Activated CD8-positive, alpha-beta memory T cell treated with anti-CD3 and anti-CD28 coated beads for 24 hours (primary cell): ENCODE measurements at regions not wholly inside any gene's neighbourhood (a gene's known extent, or its start where the extent isn't known, plus 50 kb on each side); places are given as distances from the start of the nearest gene placed in this dataset.
"Not testable (repeated sequence)": the region's sequence is repeated elsewhere in the genome, so short reads cannot be mapped to it uniquely, and the experiment has no call there.

Source experiments
- DNase-seq: peaks from one replicate; pipeline ENCODE4 v3.0.0-alpha.2; 2020

- no peak for DNase-seq
Measured at GRCh38 chr5:124538931-124539330, 207.5 kb downstream of the ZNF608 start.

DNA sequence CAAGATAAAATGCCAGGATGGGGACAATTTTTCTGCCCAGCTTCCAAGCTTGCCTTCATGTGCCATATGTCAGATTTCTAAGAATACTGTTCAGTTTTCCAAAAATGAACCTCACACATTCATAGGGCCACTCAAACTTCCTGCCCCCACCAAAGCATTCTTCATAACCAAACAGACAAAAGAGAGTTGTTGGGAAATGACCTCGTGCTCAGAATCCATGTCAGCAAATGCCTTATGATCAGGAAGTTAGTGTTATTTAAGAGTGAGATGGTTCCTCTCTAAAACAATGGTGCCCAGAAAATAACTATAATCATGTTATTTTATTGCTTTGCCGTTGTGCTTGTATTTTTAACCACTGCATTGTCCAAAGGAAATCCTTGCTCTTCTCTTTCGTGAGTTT, 208.2 kb downstream of the ZNF608 start:
- DNase-seq: no peak

DNA sequence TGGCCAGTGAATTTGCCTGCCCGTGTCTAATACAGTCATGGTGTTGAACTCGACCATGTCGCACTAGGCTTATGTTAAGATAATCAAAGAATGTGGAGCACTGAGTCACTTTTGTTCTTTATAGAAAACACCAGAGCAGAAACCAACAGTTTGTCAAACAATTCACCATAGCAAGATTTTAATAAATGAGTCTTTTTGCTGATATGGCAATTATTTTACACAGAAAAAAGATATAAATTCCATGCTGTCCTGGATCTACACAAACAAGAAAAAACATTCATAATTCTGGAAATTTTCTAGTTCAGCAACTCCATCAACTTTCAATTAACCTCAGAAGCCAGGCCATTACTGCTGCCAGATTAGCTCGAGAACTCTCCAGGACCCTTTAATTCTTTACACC, 208.9 kb downstream of the ZNF608 start:
- DNase-seq: no peak

GRCh38 chr5:124537107-124537506, 209.3 kb downstream of the ZNF608 start:
- no peak for DNase-seq

DNA sequence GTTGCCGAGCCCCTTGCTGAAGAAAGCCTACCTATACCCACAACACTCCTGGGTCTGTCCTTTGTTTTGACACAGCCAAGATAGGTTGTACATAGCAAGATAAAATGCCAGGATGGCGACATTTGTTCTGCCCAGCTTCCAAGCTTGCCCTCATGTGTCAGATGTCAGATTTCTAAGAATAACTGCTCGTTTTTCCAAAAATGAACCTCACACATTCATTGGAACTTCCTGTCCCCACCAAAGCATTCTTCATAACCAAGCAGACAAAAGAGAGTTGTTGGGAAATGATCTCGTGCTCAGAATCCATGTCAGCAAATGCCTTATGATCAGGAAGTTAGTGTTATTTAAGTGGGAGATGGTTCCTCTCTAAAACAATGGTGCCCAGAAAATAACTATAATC, 210.1 kb downstream of the ZNF608 start:
- DNase-seq: no peak

DNA sequence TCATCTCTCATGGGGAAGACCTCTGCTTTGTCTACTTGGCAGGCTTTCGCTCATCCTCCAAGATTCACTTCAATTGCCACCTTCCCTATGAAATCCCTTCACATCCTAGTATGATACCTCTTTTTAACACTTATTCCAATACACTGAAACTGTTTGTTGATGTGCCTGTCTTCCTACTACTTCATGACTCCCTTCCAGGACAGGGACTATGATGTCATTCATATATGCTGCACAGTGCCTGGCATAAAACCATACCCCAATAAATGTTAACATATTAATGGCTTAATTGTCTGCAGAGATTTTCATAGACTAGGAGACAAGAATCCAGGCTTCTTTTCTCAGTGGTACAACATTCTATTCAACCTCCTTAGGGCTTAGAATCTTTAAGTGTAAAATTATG, 215.5 kb downstream of the ZNF608 start:
- DNase-seq: no peak

- DNase-seq: no peak
Measured at GRCh38 chr5:124528838-124529237, 217.6 kb downstream of the ZNF608 start.

- DNase-seq: no peak
Measured at GRCh38 chr5:124527220-124527991, 219.0 kb downstream of the ZNF608 start.

DNA sequence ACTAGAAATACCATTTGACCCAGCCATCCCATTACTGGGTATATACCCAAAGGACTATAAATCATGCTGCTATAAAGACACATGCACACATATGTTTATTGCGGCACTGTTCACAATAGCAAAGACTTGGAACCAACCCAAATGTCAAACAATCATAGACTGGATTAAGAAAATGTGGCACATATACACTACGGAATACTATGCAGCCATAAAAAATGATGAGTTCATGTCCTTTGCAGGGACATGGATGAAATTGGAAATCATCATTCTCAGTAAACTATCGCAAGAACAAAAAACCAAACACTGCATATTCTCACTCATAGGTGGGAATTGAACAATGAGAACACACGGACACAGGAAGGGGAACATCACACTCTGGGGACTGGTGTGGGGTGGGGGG, 220.4 kb downstream of the ZNF608 start:
- not testable (repeated sequence) for DNase-seq

DNA sequence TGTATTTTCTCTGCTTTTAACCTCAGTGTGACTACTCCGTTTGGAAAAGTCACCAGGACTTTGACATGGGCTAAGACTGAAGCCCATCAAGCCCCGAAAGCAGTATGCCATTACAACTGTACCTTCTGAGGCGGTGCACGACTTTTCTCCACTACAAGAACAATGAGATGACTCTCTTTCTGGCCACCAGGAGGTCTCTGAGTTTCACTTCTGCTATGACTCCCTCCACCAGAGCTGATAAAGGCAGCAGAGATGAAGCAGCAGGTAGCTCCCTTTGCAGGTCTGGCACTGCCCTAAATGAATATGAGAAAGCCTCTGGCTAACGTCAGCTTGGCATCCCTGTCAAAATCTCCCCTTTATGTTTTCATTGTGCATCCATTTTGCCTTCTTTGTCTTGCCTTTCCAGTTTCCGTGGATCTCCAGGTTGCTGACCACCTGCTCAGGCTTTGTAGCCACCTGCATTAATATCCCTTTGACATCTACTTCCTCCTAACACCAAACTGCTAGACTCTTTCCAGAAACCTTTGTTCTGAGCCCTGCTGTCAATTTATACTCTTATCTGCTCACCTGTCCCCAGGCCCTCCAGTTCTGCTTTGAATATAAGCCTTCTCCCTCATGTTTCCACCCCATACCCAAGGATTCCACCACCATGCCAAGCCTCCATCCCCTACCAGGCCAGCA, 221.7 kb downstream of the ZNF608 start:
- DNase-seq: no peak

- no peak for DNase-seq
Measured at GRCh38 chr5:124523897-124524296, 222.5 kb downstream of the ZNF608 start.

DNA sequence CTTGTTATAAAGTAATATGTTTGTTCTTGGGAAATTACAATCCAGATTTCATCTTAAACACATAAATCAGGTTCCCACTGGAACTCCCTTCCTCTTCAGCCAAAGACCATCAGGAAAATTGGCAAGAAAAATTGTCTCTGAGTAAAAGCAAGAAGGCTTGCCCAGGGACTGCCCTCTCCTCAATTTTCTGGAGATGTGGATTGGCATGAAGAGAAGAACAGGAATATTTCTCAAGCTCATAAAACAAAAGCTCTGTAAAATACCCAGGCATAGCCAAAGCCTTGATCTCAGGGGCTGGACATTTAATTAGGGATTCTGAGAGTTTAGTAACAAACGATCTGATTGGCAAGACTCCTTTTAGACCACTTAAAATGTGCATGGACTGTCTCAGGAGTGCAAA, 223.4 kb downstream of the ZNF608 start:
- DNase-seq: no peak

GRCh38 chr5:124521461-124522230, 224.8 kb downstream of the ZNF608 start:
- no peak for DNase-seq

GRCh38 chr5:124519396-124519795, 227.0 kb downstream of the ZNF608 start:
- DNase-seq: no peak

- DNase-seq: no peak
Measured at GRCh38 chr5:124516567-124516966, 229.9 kb downstream of the ZNF608 start.

DNA sequence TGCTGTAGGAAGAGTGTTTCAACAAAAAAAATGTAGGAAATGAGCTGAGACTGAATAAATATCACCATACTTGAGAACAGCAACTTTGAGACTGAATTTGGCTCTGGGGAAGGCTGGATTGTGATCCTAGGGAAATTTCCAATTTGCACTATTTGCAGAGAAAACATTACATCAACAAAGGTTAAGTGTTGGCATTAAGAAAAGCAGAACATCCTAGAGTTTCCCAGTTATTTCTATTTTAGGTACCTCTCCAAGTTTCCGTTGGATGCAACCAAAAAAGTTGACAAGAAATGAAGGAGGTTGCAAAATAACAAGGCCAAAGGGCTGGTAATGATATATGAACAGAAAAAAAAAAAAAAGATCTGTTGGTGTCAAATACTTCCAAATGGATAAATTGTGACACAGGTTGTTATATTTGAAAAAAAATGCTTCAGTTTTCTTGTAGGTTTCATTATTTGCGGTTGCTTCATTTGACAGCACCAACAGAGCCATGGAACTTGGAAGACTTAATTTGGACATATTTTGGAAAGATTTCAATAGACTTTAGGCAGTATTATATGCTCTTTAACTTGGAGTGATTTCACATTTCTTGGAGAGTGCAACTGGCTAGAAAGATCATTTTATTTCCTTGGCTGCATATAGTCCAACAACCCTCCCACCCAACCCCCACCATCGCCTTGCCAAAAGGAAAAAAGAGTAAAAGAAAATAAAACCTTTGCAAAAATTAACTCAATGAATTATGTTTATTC, 230.8 kb downstream of the ZNF608 start:
- DNase-seq: no peak

GRCh38 chr5:124514956-124515355, 231.5 kb downstream of the ZNF608 start:
- no peak for DNase-seq

DNA sequence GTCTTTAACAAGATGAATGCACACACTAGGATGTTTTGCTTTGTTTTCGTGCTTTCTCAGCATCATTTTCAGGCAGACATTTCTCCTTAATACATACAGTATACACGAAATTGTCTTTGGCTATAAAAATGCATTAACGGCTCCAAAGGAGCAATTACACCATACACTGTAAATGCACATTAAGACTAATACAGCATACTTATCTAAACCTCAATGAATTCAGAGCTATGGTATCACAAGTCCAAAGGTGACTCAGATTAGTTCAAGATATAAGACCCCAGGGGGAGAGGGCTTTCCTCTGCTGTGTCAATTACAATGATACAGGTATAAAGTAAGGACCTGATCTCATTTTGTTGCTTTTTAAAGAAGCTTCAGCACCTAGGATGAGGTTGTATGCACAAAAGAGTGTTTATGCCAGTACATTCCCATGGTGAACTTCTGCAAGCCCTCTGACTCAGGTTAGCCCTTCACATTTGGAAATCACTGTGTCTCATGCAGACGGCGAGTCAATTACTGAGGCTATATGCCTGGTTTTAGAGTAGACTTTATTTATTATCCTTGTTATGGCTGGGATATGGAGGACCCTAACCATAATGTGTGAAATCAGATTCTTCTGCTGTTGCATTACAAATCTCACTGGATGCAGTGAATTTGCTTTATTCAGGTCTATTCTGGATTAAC, 233.3 kb downstream of the ZNF608 start:
- no peak for DNase-seq

GRCh38 chr5:124512236-124512635, 234.2 kb downstream of the ZNF608 start:
- no peak for DNase-seq

- no peak for DNase-seq
Measured at GRCh38 chr5:124511791-124512190, 234.6 kb downstream of the ZNF608 start.

DNA sequence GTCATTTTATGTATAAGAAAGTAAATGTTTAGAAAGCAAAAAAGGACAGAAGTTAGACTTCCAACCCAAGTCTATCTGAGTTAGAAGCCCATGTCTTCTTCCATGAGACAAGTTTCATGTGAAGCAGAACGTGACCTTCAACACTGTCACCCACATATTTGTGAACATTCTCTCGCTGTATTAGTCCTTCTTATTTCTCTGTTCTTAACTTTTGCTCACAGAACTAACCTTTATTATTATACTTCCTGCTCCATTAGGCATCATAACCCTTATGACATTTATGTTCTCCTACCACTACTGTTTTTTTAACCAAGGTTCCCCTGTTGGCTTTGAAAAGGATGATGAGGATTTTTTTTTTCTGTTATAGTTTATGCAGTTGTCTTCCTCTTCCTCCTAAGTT, 238.8 kb downstream of the ZNF608 start:
- no peak for DNase-seq

DNA sequence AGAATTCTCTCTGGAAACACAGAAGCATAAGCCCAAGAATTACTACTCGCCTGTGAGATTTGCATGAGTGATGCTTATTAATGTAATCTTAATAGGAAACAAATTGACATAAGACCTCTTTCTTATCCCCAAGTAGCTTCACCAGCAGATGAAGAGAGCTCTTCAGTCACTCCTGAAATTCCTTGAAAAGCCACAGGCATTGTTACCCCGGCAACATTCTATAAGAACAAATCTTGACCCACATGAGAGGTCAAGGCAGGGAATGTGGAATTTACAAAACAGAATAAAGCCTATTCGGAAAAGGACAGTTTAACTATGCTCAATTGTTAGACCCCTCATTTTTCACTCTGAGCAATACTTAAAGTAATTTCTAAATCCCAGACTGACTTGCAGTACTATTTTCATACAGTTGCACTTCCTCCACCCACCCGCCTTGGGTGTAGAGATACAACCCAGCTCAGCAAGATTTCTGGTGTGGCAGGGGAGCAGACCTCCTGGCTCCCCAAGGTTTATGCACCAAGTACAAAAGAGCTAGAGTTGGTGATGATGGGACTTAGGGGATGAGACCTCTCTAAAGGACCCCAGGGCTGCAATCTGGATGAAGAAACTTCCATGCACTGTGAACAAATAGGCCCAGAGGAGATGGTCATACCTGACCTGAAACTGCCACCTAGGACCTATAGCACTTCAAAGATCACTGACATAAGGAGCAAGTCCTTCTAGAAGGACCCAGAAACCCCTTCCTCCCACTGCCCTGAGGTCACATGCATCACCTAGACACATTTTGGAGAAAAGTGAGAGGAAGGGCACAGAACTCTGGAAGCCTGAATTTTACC, 242.1 kb downstream of the ZNF608 start:
- DNase-seq: no peak
